GM23338 (cell line): ENCODE measurements at regions not wholly inside any gene's neighbourhood (a gene's known extent, or its start where the extent isn't known, plus 50 kb on each side); places are given as distances from the start of the nearest gene placed in this dataset.

Experiments used
- ATAC-seq: fragments of 200-7000 bp; cut with Tn5 transposase; 3 replicates; pipeline ENCODE4 v1.9.1; 2020
- DNase-seq: peaks from one replicate; pipeline ENCODE4 v3.0.0-alpha.2; 2015; ENCODE audit warnings: low spot score
- H2AFZ ChIP-seq: fragments of 200-600 bp; sonication (generic); 2 replicates; pipeline ENCODE4 v1.8.0; 2016; ENCODE audit warnings: antibody characterized with exemption, mild to moderate bottlenecking, moderate library complexity
- H3F3A ChIP-seq: fragments of 200-600 bp; sonication (generic); replicated peaks from 2 replicates; pipeline ENCODE4 v1.8.0; 2017; ENCODE audit warnings: antibody characterized with exemption, mixed run types, low read depth
- H3K27ac ChIP-seq: fragments of 200-600 bp; sonication (generic); 2 replicates; pipeline ENCODE4 v1.6.1; 2016; ENCODE audit warnings: low read depth
- H3K27me3 ChIP-seq: fragments of 200-600 bp; sonication (generic); 2 replicates; pipeline ENCODE4 v1.8.0; 2016; ENCODE audit warnings: mild to moderate bottlenecking, mixed run types, moderate library complexity; ENCODE audit not compliant: insufficient read depth
- H3K36me3 ChIP-seq: fragments of 200-600 bp; sonication (generic); 2 replicates; pipeline ENCODE4 v1.8.0; 2016; ENCODE audit warnings: mild to moderate bottlenecking; ENCODE audit not compliant: insufficient read depth
- H3K4me1 ChIP-seq: fragments of 200-600 bp; sonication (generic); 2 replicates; pipeline ENCODE4 v1.8.0; 2016; ENCODE audit warnings: mild to moderate bottlenecking, moderate library complexity; ENCODE audit not compliant: insufficient read depth
- H3K4me2 ChIP-seq: fragments of 200-600 bp; sonication (generic); 2 replicates; pipeline ENCODE4 v1.7.1; 2017; ENCODE audit warnings: mixed run types
- H3K4me3 ChIP-seq: fragments of 200-600 bp; sonication (generic); 2 replicates; pipeline ENCODE4 v1.6.1; 2016; ENCODE audit warnings: mixed run types
- H3K79me2 ChIP-seq: fragments of 200-600 bp; sonication (generic); replicated peaks from 2 replicates; pipeline ENCODE4 v1.8.0; 2017; ENCODE audit warnings: mild to moderate bottlenecking; ENCODE audit not compliant: insufficient read depth
- H3K9me2 ChIP-seq: fragments of 200-600 bp; sonication (generic); 2 replicates; pipeline ENCODE4 v1.8.0; 2017; ENCODE audit not compliant: insufficient read depth
- H4K20me1 ChIP-seq: fragments of 200-600 bp; sonication (generic); replicated peaks from 2 replicates; pipeline ENCODE4 v1.8.0; 2017; ENCODE audit warnings: mild to moderate bottlenecking; ENCODE audit not compliant: insufficient read depth
- H3K27ac Mint-ChIP-seq: 2 replicates; pipeline ENCODE4 v1.8.0; 2020; ENCODE audit warnings: inconsistent platforms, mild to moderate bottlenecking, moderate library complexity, mixed read lengths
- H3K27me3 Mint-ChIP-seq: 3 replicates; pipeline ENCODE4 v1.8.0; 2022; ENCODE audit warnings: low read depth, mild to moderate bottlenecking, moderate library complexity, mixed read lengths, inconsistent platforms; ENCODE audit not compliant: insufficient read depth, poor library complexity
- H3K36me3 Mint-ChIP-seq: 3 replicates; pipeline ENCODE4 v1.8.0; 2021; ENCODE audit warnings: low read depth, mild to moderate bottlenecking, inconsistent platforms, moderate library complexity, mixed read lengths
- H3K4me1 Mint-ChIP-seq: 3 replicates; pipeline ENCODE4 v1.8.0; 2020; ENCODE audit warnings: mild to moderate bottlenecking, inconsistent platforms, mixed read lengths
- H3K4me3 Mint-ChIP-seq: 3 replicates; pipeline ENCODE4 v1.8.0; 2021; ENCODE audit warnings: moderate library complexity, mild to moderate bottlenecking, inconsistent platforms, mixed read lengths
- H3K9me3 Mint-ChIP-seq: 3 replicates; pipeline ENCODE4 v1.8.0; 2020; ENCODE audit warnings: moderate library complexity, mild to moderate bottlenecking, inconsistent platforms, mixed read lengths
- CREB1 ChIP-seq: fragments of 250-450 bp; sonication (Bioruptor Pico); IDR thresholded peaks from 2 replicates; pipeline ENCODE4 v1.5.0; 2020; ENCODE audit warnings: low read depth, mild to moderate bottlenecking, moderate library complexity
- EZH2phosphoT487 ChIP-seq: fragments of 200-600 bp; sonication (generic); IDR thresholded peaks from one replicate; pipeline ENCODE4 v1.8.1; 2018; ENCODE audit warnings: antibody characterized with exemption; ENCODE audit not compliant: unreplicated experiment
- JUNB ChIP-seq: IDR thresholded peaks from one replicate; pipeline ENCODE4 v1.6.1; 2016; ENCODE audit warnings: antibody characterized with exemption; ENCODE audit not compliant: unreplicated experiment
- NANOG ChIP-seq: IDR thresholded peaks from 2 replicates; pipeline ENCODE4 v1.6.1; 2016; ENCODE audit warnings: antibody characterized with exemption, borderline replicate concordance
- POLR2AphosphoS5 ChIP-seq: IDR thresholded peaks from 2 replicates; pipeline ENCODE4 v1.6.1; 2016; ENCODE audit warnings: antibody characterized with exemption, low read depth
- STAT1 ChIP-seq: IDR thresholded peaks from one replicate; pipeline ENCODE4 v1.6.1; 2016; ENCODE audit warnings: antibody characterized with exemption; ENCODE audit not compliant: unreplicated experiment
- ZNF114 ChIP-seq: fragments of 250-450 bp; sonication (Bioruptor Pico); IDR thresholded peaks from 2 replicates; pipeline ENCODE4 v1.5.0; 2020; ENCODE audit warnings: mild to moderate bottlenecking, moderate library complexity
- ZNF331 ChIP-seq: fragments of 250-450 bp; sonication (Bioruptor Pico); IDR thresholded peaks from 2 replicates; pipeline ENCODE4 v1.5.0; 2020; ENCODE audit warnings: low read depth, mild to moderate bottlenecking, moderate library complexity
- TF ChIP-seq, protein P1 (sequence below): IDR thresholded peaks from 2 replicates; pipeline ENCODE4 v1.6.1; 2016; ENCODE audit warnings: antibody characterized with exemption
- TF ChIP-seq, protein P2 (sequence below), 2 experiments: fragments of 200-600 bp in 1 of 2; sonication (generic) in 1 of 2; conservative IDR thresholded peaks; 2 replicates each; pipeline versions ENCODE4 v1.5.1 to v1.6.1; 2016 to 2017; ENCODE audit warnings: antibody characterized with exemption in 2 of 2, low read depth in 2 of 2, mild to moderate bottlenecking in 2 of 2, moderate library complexity in 1 of 2

DNA sequence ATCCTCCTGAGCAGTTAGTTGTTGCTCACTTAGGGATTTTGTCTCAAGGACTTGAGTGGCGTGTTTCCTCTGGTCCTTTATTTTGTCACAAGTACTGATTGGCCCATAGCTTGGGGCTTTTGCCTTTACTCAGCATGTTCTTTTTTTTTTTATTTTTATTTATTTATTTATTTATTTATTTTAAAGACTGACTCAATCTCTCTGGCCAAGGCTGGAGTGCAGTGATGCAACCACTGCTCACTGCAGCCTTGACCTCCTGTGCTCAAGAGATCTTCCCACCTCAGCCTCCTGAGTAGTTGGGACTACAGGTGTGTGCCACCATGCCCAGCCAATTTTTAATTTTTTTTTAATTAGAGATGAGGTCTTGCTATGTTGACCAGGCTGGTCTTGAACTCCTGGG is 223.9 kb upstream of the TPM1 start (continued):
- TF ChIP-seq, protein P1, sequence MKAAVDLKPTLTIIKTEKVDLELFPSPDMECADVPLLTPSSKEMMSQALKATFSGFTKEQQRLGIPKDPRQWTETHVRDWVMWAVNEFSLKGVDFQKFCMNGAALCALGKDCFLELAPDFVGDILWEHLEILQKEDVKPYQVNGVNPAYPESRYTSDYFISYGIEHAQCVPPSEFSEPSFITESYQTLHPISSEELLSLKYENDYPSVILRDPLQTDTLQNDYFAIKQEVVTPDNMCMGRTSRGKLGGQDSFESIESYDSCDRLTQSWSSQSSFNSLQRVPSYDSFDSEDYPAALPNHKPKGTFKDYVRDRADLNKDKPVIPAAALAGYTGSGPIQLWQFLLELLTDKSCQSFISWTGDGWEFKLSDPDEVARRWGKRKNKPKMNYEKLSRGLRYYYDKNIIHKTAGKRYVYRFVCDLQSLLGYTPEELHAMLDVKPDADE = no peak
- TF ChIP-seq CREB1 (CRISPR knock-in tag) (no peak), ZNF114 (CRISPR knock-in tag) (no peak), POLR2AphosphoS5 (no peak), JUNB (no peak), NANOG (no peak), STAT1 (no peak)
- TF ChIP-seq, protein P2, sequence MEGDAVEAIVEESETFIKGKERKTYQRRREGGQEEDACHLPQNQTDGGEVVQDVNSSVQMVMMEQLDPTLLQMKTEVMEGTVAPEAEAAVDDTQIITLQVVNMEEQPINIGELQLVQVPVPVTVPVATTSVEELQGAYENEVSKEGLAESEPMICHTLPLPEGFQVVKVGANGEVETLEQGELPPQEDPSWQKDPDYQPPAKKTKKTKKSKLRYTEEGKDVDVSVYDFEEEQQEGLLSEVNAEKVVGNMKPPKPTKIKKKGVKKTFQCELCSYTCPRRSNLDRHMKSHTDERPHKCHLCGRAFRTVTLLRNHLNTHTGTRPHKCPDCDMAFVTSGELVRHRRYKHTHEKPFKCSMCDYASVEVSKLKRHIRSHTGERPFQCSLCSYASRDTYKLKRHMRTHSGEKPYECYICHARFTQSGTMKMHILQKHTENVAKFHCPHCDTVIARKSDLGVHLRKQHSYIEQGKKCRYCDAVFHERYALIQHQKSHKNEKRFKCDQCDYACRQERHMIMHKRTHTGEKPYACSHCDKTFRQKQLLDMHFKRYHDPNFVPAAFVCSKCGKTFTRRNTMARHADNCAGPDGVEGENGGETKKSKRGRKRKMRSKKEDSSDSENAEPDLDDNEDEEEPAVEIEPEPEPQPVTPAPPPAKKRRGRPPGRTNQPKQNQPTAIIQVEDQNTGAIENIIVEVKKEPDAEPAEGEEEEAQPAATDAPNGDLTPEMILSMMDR (conservative IDR thresholded peaks at IDR 0.05; ENCODE audit: low read depth in 2 of 2) = no peak

DNA sequence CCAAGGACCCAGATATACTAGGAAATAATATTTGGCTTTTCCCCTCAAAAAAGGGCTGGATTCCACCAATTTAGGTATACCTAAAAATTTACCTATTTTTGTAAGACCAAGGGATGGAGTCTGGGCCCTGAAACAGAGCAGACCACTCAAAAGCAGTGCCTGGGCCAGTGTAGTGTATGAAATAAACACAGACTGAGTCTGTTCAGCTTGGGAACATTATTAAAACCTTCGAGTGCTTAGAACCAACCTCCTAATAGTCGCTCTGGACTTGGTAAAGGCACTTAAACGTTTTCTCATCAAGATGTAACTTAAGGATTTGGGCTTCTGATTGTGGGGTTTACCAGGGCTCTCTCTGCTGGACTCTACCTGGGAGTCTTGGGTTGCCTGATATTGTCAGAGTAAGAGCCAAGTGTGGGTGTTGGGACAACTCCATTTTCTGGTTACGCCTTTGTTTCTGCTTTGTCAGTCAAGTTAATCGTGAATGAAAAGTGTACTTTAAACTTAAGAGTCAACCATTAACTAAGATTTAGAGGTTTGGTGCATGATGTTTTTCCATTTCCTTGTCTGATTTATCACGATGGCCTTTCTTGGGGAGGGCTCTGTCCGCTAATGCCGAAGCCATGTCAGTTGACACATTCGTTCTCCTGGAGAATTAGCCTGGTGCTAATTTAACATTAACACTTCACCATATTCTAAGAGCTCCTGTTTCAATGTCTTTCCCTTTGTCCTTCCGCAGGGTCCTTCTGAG is 221.0 kb upstream of the TPM1 start:
- no peak overlapping the region for H3K27ac Mint-ChIP-seq
- H3K27me3 Mint-ChIP-seq = no peaks in the 10 kb centered on the region
- TF ChIP-seq JUNB = no peak
- TF ChIP-seq, protein P1 = no peak
- H3K9me2 ChIP-seq = no peaks in the 10 kb centered on the region
- H3K36me3 ChIP-seq = no peaks in the 10 kb centered on the region
- H3K4me3 ChIP-seq = no peak overlapping the region
- no peak overlapping the region for H3K27ac ChIP-seq
- H2AFZ ChIP-seq = no peak overlapping the region
- H3K4me2 ChIP-seq = no peak overlapping the region
- no peak for DNase-seq
- no peaks in the 10 kb centered on the region for H3K27me3 ChIP-seq
- no peak overlapping the region for H3K4me3 Mint-ChIP-seq
- no peaks in the 10 kb centered on the region for H3K9me3 Mint-ChIP-seq
- no peaks in the 10 kb centered on the region for H3K79me2 ChIP-seq
- ATAC-seq = no peak
- H3K4me1 Mint-ChIP-seq = peaks cover 2% of the 10 kb centered on the region
- H3K36me3 Mint-ChIP-seq = no peaks in the 10 kb centered on the region; the same call in 2 of the 3 replicates
- no peaks in the 10 kb centered on the region; the same call in 1 of the 2 replicates for H4K20me1 ChIP-seq
- no peaks in the 10 kb centered on the region for H3K4me1 ChIP-seq
- H3F3A ChIP-seq = no peaks in the 10 kb centered on the region

DNA sequence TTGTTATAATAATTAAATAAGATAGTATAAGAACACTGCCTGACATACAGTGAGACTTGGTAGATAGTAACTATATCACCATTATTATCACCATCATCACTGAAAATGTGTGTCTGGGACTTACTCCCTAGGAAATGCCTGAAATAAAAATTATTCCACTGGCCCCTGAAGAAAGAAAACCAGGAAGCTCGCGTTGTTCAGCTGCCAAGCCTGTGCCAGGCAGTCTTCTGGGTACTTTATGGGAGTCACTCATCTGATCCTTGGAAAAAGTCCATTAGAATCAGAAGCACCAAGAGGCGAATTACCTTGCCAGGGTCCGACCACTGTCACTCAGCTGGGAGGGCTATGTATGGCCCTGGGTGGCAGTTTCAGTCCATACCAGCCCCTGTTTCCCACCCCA is 220.3 kb upstream of the TPM1 start:
- Histone ChIP-seq H3K27ac (no peak overlapping the region), H3K9me2 (no peaks in the 10 kb centered on the region), H3K4me2 (no peak overlapping the region), H3K27me3 (no peaks in the 10 kb centered on the region), H3K4me1 (no peaks in the 10 kb centered on the region), H4K20me1 (no peaks in the 10 kb centered on the region; the same call in 1 of the 2 replicates), H3K36me3 (no peaks in the 10 kb centered on the region), H3K79me2 (no peaks in the 10 kb centered on the region), H2AFZ (no peak overlapping the region), H3K4me3 (no peak overlapping the region), H3F3A (no peaks in the 10 kb centered on the region)
- ATAC-seq (no peak), DNase-seq (no peak)
- Mint-ChIP-seq H3K9me3 (no peaks in the 10 kb centered on the region), H3K27me3 (no peaks in the 10 kb centered on the region), H3K4me1 (peaks cover 2% of the 10 kb centered on the region), H3K27ac (no peak overlapping the region), H3K4me3 (no peak overlapping the region), H3K36me3 (no peaks in the 10 kb centered on the region; the same call in 2 of the 3 replicates)
- TF ChIP-seq ZNF331 (CRISPR knock-in tag) (no peak), EZH2phosphoT487 (no peak), NANOG (no peak)
- TF ChIP-seq, protein P1 = no peak
